CD4-positive, alpha-beta T cell treated with Interleukin-6 for 4 hours (primary cell): ENCODE measurements at regions not wholly inside any gene's neighbourhood (a gene's known extent, or its start where the extent isn't known, plus 50 kb on each side); places are given as distances from the start of the nearest gene placed in this dataset.

Experiments used
- DNase-seq: peaks from one replicate; pipeline ENCODE4 v3.0.0-alpha.2; 2020; ENCODE audit warnings: mixed read lengths

- no peak for DNase-seq
These were observed 55.0 kb downstream of the TMEM30B start for GRCh38 chr14:61226015-61226654.

- no peak for DNase-seq
These were observed 55.8 kb downstream of the TMEM30B start for GRCh38 chr14:61225344-61225743.

- DNase-seq, result no peak
These were observed 57.6 kb downstream of the TMEM30B start for GRCh38 chr14:61223552-61223951.

- no peak for DNase-seq
These were observed 58.8 kb downstream of the TMEM30B start for GRCh38 chr14:61222388-61222787.

- no peak for DNase-seq
These were observed 59.2 kb downstream of the TMEM30B start for GRCh38 chr14:61221906-61222305.

- no peak for DNase-seq
These were observed 61.5 kb downstream of the TMEM30B start for GRCh38 chr14:61219673-61220072.

- DNase-seq, result no peak
These were observed 61.9 kb downstream of the TMEM30B start for GRCh38 chr14:61219256-61219655.

GRCh38 chr14:61218767-61219166 is 62.4 kb downstream of the TMEM30B start:
- DNase-seq, result no peak

GRCh38 chr14:61218157-61218556 is 63.0 kb downstream of the TMEM30B start:
- no peak for DNase-seq

GRCh38 chr14:61217516-61217915 is 63.6 kb downstream of the TMEM30B start:
- no peak for DNase-seq

GRCh38 chr14:61215222-61216020 is 65.7 kb downstream of the TMEM30B start:
- no peak for DNase-seq

- DNase-seq, result no peak
These were observed 67.2 kb downstream of the TMEM30B start for GRCh38 chr14:61213920-61214319.

GRCh38 chr14:61213191-61213621 is 67.9 kb downstream of the TMEM30B start:
- DNase-seq, result no peak

- no peak for DNase-seq
These were observed 68.6 kb downstream of the TMEM30B start for GRCh38 chr14:61212546-61212945.

GRCh38 chr14:61211476-61212255 is 69.5 kb downstream of the TMEM30B start:
- no peak for DNase-seq

GRCh38 chr14:61203081-61203753 is 77.9 kb downstream of the TMEM30B start:
- DNase-seq, result no peak

- no peak for DNase-seq
These were observed 79.0 kb downstream of the TMEM30B start for GRCh38 chr14:61202124-61202523.

- no peak for DNase-seq
These were observed 80.0 kb downstream of the TMEM30B start for GRCh38 chr14:61201171-61201570.

GRCh38 chr14:61197416-61197815 is 83.7 kb downstream of the TMEM30B start:
- no peak for DNase-seq

GRCh38 chr14:61196792-61197191 is 84.3 kb downstream of the TMEM30B start:
- no peak for DNase-seq

- DNase-seq, result no peak
These were observed 85.1 kb downstream of the TMEM30B start for GRCh38 chr14:61196034-61196433.

- DNase-seq, result no peak
These were observed 87.7 kb downstream of the TMEM30B start for GRCh38 chr14:61193476-61193875.

GRCh38 chr14:61192989-61193388 is 88.1 kb downstream of the TMEM30B start:
- no peak for DNase-seq
